MM.1S (cell line): ENCODE measurements at regions not wholly inside any gene's neighbourhood (a gene's known extent, or its start where the extent isn't known, plus 50 kb on each side); places are given as distances from the start of the nearest gene placed in this dataset.

Experiments used
- DNase-seq: peaks from one replicate; pipeline ENCODE4 v3.0.0-alpha.2; 2015
- H2AFZ ChIP-seq: fragments of 300-600 bp; sonication (generic); 2 replicates; pipeline ENCODE4 v1.6.0; 2016; ENCODE audit warnings: antibody characterized with exemption, low read length
- H3F3A ChIP-seq: fragments of 300-600 bp; sonication (generic); 2 replicates; pipeline ENCODE4 v1.6.1; 2016; ENCODE audit warnings: mild to moderate bottlenecking, antibody characterized with exemption, low read length, moderate library complexity, mixed read lengths; ENCODE audit not compliant: insufficient read depth
- H3K27ac ChIP-seq: fragments of 300-600 bp; sonication (generic); 2 replicates; pipeline ENCODE4 v1.5.1; 2016; ENCODE audit warnings: mild to moderate bottlenecking, low read length
- H3K27me3 ChIP-seq: fragments of 300-600 bp; sonication (generic); replicated peaks from 2 replicates; pipeline ENCODE4 v1.6.0; 2016; ENCODE audit warnings: low read length; ENCODE audit not compliant: insufficient read depth
- H3K36me3 ChIP-seq: fragments of 300-600 bp; sonication (generic); replicated peaks from 2 replicates; pipeline ENCODE4 v1.6.1; 2016; ENCODE audit warnings: mild to moderate bottlenecking, low read length, mixed read lengths; ENCODE audit not compliant: insufficient read depth
- H3K4me1 ChIP-seq: fragments of 300-600 bp; sonication (generic); 2 replicates; pipeline ENCODE4 v1.6.1; 2016; ENCODE audit warnings: low read length, mixed read lengths
- H3K4me2 ChIP-seq: fragments of 300-600 bp; sonication (generic); 2 replicates; pipeline ENCODE4 v1.6.0; 2016; ENCODE audit warnings: low read depth, low read length
- H3K4me3 ChIP-seq: fragments of 300-600 bp; sonication (generic); 2 replicates; pipeline ENCODE4 v1.5.1; 2016; ENCODE audit warnings: low read length, mixed read lengths
- H3K79me2 ChIP-seq: fragments of 300-600 bp; sonication (generic); 2 replicates; pipeline ENCODE4 v1.6.1; 2016; ENCODE audit warnings: mixed run types, low read length, mixed read lengths
- H3K9ac ChIP-seq: fragments of 300-600 bp; sonication (generic); 2 replicates; pipeline ENCODE4 v1.6.1; 2016; ENCODE audit warnings: low read length, mixed read lengths
- H3K9me2 ChIP-seq: fragments of 300-600 bp; sonication (generic); replicated peaks from 2 replicates; pipeline ENCODE4 v1.6.1; 2016; ENCODE audit warnings: mild to moderate bottlenecking, low read length, mixed read lengths; ENCODE audit not compliant: insufficient read depth
- H3K9me3 ChIP-seq: fragments of 300-600 bp; sonication (generic); replicated peaks from 2 replicates; pipeline ENCODE4 v1.6.1; 2016; ENCODE audit warnings: mild to moderate bottlenecking, low read length, mixed read lengths; ENCODE audit not compliant: insufficient read depth
- H4K20me1 ChIP-seq: fragments of 300-600 bp; sonication (generic); 2 replicates; pipeline ENCODE4 v1.6.1; 2016; ENCODE audit warnings: mild to moderate bottlenecking, low read length, moderate library complexity, mixed read lengths; ENCODE audit not compliant: insufficient read depth
- EZH2 ChIP-seq: fragments of 300-600 bp; sonication (generic); optimal IDR thresholded peaks from 2 replicates; pipeline ENCODE3; 2017; ENCODE audit warnings: low read depth, mild to moderate bottlenecking, antibody characterized with exemption, low read length, mixed read lengths
- EZH2phosphoT487 ChIP-seq: fragments of 300-600 bp; sonication (generic); IDR thresholded peaks from 2 replicates; pipeline ENCODE4 v1.6.1; 2018; ENCODE audit warnings: antibody characterized with exemption, low read length
- TF ChIP-seq, protein P1 (sequence below): fragments of 300-600 bp; sonication (generic); IDR thresholded peaks from 2 replicates; pipeline ENCODE4 v1.5.1; 2016; ENCODE audit warnings: antibody characterized with exemption, low read length, mixed read lengths

GRCh38 chr4:132504438-132504837 lies 644.7 kb upstream of the PCDH10 start:
- Histone ChIP-seq H2AFZ (no peak overlapping the region), H3K4me1 (peaks cover 19% of the 10 kb centered on the region), H3K27ac (no peak overlapping the region), H3K9me3 (no peaks in the 10 kb centered on the region), H3K27me3 (no peaks in the 10 kb centered on the region), H4K20me1 (no peaks in the 10 kb centered on the region), H3K4me2 (no peak overlapping the region), H3K9me2 (no peaks in the 10 kb centered on the region), H3K4me3 (no peak overlapping the region), H3K79me2 (no peaks in the 10 kb centered on the region), H3K9ac (no peak overlapping the region), H3F3A (peaks cover 5% of the 10 kb centered on the region), H3K36me3 (no peaks in the 10 kb centered on the region)
- TF ChIP-seq EZH2 (no peak), EZH2phosphoT487 (no peak)
- TF ChIP-seq, protein P1, sequence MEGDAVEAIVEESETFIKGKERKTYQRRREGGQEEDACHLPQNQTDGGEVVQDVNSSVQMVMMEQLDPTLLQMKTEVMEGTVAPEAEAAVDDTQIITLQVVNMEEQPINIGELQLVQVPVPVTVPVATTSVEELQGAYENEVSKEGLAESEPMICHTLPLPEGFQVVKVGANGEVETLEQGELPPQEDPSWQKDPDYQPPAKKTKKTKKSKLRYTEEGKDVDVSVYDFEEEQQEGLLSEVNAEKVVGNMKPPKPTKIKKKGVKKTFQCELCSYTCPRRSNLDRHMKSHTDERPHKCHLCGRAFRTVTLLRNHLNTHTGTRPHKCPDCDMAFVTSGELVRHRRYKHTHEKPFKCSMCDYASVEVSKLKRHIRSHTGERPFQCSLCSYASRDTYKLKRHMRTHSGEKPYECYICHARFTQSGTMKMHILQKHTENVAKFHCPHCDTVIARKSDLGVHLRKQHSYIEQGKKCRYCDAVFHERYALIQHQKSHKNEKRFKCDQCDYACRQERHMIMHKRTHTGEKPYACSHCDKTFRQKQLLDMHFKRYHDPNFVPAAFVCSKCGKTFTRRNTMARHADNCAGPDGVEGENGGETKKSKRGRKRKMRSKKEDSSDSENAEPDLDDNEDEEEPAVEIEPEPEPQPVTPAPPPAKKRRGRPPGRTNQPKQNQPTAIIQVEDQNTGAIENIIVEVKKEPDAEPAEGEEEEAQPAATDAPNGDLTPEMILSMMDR: no peak
- no peak for DNase-seq

GRCh38 chr4:132506568-132506967 lies 642.5 kb upstream of the PCDH10 start:
- Histone ChIP-seq H4K20me1 (no peaks in the 10 kb centered on the region), H2AFZ (no peak overlapping the region), H3K27ac (no peak overlapping the region), H3K79me2 (no peaks in the 10 kb centered on the region), H3K9me2 (no peaks in the 10 kb centered on the region), H3K4me3 (no peak overlapping the region), H3K27me3 (no peaks in the 10 kb centered on the region), H3F3A (peaks cover 5% of the 10 kb centered on the region), H3K4me1 (peaks cover 12% of the 10 kb centered on the region), H3K9ac (no peak overlapping the region), H3K36me3 (no peaks in the 10 kb centered on the region), H3K4me2 (no peak overlapping the region), H3K9me3 (no peaks in the 10 kb centered on the region)
- DNase-seq: no peak
- TF ChIP-seq, protein P1: no peak
- TF ChIP-seq EZH2 (no peak), EZH2phosphoT487 (no peak)

GRCh38 chr4:132513491-132513890 lies 635.6 kb upstream of the PCDH10 start:
- Histone ChIP-seq H4K20me1 (no peaks in the 10 kb centered on the region), H2AFZ (no peak overlapping the region), H3K79me2 (no peaks in the 10 kb centered on the region), H3K9ac (no peak overlapping the region), H3K9me3 (no peaks in the 10 kb centered on the region), H3K4me2 (no peak overlapping the region), H3K27ac (no peak overlapping the region), H3F3A (no peaks in the 10 kb centered on the region), H3K4me1 (no peaks in the 10 kb centered on the region), H3K4me3 (no peak overlapping the region), H3K36me3 (no peaks in the 10 kb centered on the region), H3K9me2 (no peaks in the 10 kb centered on the region), H3K27me3 (no peaks in the 10 kb centered on the region)
- DNase-seq: no peak
- no peak for TF ChIP-seq EZH2
- no peak for TF ChIP-seq EZH2phosphoT487
- TF ChIP-seq, protein P1: no peak
